Ramos (cell line): ENCODE measurements at regions not wholly inside any gene's neighbourhood (a gene's known extent, or its start where the extent isn't known, plus 50 kb on each side); places are given as distances from the start of the nearest gene placed in this dataset.
"Not testable (repeated sequence)": the region's sequence is repeated elsewhere in the genome, so short reads cannot be mapped to it uniquely, and the experiment has no call there.

Source experiments
- in situ Hi-C: fragments of 300-500 bp; cut with MboI; formaldehyde crosslinking; loops from one replicate; pipeline ENCODE4 v1.14.3; 2022; ENCODE audit warnings: low sequenced_read_pairs; ENCODE audit not compliant: unreplicated experiment

DNA sequence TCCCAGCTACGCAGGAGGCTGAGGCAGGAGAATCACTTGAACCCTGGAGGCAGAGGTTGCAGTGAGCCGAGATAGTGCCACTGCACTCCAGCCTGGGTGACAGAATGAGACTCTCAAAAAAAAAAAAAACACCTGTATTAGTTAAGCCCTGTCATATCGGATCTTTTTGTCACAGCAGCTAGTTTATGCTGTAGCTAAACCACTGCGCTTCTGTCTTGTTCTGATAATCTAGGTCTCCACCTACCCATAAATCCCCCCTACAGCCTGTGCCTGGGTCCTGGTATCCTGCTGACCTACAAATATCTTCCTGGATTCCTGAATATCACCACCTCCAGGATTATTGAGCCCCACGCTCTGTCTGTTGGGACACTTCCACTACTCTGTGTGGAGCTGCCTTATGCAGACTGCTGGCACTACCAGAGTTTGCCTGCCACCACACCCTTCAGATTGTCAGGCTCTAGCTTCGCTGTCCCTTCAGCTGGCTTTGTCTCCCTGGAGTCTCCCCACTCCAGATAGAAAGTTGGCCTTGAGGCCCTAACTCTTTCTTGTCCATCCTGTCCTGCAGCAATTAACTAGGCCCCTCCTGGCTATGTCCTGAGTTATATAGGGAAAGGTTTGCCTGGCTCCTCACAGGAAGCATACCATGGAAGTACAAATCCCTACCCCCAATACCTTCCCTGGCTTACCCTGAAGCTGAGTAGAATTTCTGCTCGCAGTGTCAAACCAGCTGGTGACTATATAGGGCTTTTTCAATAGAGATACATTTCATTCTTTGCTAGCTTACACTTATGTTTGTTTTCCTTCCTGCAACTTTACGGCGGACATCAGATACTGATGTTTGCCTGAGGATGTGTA, 136.0 kb upstream of the SERTAD2 start:
- in situ Hi-C loops: no loop called here

DNA sequence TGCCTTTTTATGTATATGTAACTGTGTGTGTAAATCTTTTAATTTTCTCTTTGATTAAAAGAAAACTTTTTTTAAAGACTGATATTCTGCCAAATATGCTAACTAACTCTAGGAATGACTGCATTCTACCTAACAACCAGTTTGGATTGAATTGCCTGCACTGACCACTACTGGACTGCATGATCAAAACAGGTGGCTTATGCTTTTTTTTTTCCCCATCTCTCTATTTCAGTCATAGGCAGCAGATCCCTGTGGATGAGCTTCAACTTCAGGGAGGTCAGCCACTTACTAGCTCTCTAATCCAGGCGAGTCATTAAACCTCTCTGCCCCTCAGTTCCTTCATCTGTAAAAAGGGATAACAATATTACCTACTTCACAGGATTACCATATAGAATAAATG, 138.6 kb upstream of the SERTAD2 start:
- in situ Hi-C loops: no loop called here

DNA sequence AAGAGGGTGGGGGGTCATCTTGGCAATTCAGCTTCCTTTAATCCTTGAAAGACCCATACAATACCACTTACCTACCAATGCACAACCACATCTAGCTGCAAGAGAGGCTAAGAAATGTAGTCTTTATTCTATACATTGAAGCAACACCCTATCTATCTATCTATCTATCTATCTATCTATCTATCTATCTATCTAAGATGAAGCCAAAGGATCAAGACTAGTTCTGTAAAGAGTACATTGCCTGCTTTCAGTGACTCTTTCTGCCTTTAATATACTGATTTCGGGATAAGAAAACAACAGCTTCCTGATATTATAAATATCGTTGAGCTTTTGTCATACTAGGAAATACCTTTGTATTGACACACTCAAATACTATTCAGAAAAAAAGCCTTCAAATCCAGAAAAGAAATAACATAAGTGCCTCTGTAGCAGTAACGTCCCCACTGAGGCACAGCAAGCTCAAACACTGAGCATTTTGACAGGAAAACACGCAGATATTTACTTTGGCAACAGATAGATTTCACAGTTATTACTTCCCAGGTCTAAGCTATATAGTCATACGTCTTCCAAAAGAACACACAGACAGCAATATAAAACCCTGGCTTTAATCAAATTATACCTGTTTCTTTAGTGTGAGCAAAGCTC, 139.4 kb upstream of the SERTAD2 start:
- in situ Hi-C loops: no loop called here

DNA sequence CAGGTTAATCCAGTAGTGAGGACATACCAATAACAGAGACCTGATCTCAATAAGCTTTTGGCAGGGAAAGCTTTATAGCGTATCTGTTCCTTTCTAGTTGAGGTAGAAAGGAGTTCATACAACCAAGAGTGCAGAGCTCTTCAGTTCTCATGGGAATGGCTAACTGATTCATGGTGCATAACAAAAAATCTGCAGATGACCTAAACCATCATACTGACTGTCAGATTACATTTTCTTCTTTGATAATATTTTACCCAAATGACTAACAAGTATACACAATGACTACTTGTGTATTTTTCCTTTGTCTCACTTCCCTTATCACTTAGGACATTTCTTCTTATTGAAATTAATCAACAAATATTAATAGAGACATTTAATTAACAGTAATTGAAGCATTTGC, 140.0 kb upstream of the SERTAD2 start:
- in situ Hi-C loops: no loop called here

DNA sequence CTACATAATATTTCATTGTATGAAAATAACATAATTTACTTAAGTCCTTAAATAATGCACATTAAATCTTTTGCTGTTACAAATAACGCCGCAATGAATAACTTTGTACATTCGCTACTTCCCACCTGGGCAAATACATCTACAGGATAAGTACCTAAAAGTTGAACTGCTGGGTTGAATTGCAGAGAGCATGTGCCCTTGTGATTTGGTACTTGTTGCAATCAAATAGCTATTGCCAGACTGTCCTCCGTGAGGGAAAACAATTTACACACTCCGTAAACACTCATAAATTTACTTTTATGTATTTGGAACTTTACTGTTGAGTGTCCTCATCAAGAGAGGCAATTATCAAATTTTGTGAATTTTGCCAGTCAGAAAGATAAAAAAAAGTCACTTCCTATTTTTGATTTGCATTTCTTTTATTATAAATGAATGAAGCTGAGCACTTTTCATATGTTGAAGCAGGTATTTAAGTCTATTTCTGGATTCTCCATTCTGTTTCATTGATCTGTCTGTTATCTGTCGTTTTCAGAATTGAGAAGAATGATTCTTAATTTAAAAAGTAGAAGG, 140.8 kb upstream of the SERTAD2 start:
- in situ Hi-C loops: no loop called here

DNA sequence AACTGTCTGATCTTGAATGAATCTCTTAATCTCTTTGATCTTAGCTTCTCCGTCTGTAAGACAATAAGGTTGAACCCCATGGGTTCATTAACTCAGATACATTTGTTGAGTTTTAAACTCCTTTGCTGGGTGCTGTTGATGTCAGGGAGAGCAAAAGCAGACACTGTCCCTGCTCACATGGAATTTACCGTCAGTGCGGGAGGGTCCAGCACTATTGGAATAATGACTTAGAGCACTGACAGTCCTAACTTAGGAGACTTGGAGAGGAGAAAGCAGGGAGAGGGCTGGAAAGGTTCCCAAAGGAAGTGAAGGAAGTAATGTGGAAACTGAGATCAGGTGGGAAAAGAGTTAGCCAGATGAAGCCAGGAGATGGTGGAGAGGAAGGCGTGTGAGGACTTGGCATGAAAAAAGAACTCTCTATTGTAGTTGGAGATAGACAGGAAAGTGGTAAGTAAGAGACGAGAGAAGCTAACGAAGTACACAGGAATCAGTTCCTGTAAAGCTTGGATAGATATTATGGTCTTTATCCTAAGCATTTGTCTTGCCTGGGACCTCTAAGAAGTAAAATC, 141.4 kb upstream of the SERTAD2 start:
- in situ Hi-C loops: no loop called here

DNA sequence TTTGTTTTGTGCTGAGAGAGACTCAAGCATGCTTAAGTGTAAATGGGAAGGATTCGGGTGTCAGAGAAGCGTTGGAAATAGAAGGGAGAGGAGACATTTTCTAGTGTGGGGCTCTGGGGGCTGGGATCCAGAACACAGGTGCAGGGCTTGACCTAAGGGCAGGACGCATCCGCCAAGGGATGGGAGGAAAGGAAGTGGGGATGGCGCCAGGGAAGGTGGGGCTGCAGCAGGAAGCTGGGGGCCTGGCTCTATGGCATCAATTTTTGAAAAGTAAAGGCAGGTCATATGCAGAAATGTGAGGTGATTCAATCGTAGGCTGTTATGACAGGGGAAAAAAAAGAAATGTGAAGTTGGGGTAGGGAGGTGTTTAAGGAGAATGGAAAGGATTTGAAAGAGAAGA, 143.2 kb upstream of the SERTAD2 start:
- in situ Hi-C loops: no loop called here

DNA sequence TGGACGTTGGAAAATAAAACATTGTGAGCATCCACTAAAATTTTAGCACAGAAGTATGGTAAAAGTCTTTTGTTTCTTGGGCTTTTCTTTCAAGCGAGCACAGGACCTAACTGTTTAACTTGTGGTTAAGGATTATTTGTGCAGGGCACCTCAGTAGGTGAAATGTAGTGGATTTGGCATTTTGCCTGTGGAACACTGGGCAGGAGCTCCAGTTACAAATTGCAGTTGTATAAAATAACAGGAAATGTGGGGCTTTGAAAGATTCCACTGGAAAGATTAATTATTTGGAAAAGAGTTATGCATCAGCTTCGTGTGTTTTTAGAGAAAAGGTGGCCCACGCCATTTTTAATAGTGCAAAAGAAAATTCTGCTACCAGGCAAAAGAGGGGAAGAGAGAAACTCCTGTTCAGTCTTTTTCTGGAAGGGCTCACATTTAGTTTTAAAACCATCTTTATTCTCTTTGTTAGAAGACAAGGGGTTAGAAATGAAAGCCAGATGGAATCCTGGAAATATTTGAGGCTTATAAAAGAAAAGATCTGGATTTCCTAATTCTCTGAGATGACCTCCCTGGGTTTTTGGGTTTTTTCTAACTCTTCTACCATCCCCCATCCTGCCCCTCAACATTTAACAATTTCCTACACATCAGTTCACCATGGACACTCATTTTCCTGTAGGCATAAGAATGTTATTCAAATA, 144.3 kb upstream of the SERTAD2 start:
- in situ Hi-C loops: no loop called here

DNA sequence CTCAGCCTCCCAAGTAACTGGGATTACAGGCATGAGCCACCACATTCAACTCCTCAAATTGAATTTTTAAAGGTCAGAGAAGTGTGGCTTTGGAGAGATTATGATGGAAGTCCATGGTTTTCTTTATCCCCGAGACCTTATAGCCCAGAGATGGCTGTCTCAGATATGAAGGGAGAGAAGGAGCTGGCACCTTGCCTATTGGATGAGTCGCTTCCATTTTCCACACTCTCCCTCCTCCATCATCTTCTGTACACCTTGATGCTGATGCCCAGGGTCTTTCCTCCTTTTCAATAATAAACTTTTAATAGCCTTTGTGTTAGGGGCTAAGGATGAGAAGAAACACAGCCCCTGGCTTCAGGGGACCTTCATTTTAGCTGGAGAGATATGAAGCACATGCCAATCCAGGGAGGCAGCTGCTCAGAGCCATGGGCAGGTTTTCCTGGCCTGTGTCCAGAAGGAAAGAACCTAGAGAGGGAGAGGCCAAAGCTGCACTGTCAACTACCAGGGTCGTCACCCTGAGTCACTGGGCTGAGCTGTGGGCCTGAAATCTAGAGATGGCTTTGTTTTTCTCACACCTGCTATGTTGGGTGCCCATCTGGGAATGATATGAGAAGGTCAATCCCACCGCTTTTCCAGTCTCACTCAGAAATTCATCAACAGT, 146.0 kb upstream of the SERTAD2 start:
- in situ Hi-C loops: no loop called here

DNA sequence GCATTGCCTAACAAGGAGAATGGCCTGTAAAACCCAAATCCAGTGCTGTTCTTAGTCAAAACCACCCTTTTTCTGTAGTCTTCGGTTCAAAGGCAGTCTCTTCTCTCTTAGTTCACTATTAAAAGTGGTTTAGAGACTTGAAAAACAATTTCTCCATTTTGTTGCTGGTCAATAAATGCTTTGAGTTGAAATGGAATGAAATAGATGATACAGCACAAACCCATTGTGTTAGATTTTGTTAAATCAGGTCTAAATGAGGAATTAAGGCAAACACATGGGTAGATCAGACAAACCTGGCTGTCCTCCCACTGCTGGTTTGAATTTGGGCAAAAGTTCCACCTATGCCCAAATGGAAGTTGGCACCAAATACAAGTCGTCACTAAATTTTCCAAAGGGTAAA, 150.1 kb upstream of the SERTAD2 start:
- in situ Hi-C loops: no loop called here

DNA sequence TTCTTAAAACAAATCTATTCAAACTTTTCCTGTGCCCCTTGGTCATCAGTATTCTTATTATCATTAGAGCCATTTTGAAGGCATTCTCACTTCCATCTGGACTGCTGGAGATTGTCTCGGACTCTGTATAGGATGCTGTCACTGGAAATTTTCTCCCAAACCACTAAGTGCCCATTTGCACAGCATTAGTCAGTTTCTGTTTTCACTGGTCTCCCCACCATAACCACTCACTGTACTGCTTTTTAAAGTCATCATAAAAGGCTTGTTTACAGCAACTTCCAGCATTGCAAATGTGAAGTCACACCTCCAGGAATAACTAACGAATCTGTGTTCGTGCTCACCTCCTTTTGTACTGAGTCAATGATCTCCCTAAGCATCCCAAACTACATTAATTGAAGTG, 150.9 kb upstream of the SERTAD2 start:
- in situ Hi-C loops: no loop called here

DNA sequence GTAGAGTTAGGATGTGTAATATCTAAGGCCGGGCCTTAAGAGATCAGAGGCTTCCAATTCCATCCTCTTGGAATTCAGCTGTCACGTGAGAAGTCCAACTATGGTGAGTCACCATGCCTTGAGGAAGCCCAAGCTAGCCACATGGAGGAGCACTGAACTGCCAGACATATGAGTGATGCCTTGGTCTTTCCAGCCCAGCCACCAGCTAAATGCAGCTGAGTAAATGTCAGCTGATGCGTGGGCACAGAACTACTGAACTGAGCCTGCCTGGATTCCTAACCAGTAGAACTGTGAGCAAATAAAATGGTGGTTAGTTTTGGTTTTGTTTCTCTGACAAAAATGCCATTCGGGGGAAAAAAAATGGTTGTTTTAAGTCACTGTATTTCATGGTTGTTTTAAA, 153.7 kb upstream of the SERTAD2 start:
- in situ Hi-C loops: no loop called here

DNA sequence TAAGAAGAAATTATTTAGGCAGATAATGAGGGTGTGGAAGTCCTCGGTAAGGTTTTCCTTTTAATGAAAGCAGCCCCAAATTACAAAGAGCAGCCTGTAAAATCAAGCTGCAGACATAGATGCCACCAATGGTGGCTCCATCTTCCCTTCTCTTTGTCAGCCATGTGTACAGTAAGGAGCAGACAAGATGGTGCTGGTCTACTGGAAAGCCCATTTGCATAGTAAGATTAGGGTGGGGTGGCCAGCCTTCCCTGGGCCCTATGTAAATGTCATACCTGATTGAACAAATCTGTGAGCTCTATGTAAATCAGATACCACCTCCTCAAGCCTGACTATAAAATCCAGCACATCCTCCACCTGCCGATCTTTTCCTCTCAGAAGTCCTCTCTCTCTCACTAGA, 154.4 kb upstream of the SERTAD2 start:
- in situ Hi-C loops: no loop called here

DNA sequence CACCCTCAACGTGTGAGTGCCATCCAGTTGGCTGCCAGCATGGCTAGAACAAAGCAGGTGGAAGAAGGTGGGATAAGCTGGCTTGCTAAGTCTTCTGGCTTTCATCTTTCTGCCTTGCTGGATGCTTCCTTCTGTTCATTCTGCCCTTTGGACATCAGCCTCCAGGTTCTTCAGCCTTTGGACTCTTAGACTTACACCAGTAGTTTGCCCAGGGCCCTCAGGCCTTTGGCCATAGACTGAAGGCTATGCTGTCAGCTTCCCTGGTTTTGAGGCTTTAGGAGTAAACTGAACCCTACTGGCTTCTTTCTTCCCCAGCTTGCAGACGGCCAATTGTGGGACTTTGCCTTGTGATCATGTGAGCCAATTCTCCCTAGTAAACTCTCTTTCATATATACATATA, 155.0 kb upstream of the SERTAD2 start:
- in situ Hi-C loops: no loop called here

DNA sequence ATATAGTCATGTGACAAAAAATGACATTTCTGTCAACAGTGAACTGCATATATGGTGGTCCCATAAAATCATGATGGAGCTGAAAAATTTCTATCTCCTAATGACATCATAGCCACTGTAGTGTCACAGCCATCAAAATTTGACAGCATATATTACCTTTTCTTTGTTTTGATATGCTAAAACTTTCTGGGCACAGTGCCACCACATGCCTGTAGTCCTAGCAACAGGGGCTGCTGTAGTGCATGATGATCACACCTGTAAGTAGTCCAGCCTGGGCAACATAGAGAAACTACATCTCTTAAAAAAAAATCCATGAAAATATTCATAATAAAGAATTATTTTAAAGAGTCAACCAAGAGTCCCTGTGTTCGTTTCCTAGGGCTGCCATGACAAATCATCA, 155.5 kb upstream of the SERTAD2 start:
- in situ Hi-C loops: no loop called here

DNA sequence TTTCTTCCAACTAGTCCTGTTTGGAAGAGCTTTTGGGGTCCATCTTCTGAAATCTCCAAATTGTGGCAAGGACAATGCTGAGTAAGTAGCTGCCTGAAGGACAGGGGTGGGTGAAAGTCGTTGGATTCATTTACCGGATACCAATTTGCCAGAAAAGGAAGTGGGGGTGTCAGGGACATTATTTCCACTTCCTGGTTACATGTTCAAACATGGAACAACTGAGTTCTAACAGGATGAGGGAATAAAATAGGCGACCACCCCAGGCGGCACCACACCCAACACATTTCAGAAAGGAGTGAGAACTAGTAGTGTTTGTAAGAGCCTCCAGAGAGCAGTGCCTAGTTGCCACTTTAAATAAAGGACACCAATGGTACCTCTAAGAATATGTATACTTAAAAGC, 158.6 kb upstream of the SERTAD2 start:
- in situ Hi-C loops: no loop called here

DNA sequence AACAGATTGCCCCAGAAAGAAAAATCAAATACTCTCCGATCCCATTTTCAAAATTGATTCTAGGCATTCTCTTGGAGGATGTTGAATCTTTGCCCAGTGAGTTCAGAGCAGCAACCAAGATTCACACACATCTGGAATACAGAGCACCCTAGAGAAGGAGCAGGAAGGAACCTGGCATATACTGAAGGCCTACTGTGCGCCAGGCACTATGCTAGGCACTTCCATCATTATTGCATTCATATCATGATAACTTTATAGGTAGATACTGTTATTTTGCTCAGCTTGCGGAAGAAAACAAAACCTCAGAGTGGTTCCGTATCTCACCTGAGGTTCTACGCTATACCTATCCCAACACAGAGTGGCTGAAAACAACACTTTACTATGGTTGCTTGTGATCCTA, 160.3 kb upstream of the SERTAD2 start:
- in situ Hi-C loops: no loop called here

DNA sequence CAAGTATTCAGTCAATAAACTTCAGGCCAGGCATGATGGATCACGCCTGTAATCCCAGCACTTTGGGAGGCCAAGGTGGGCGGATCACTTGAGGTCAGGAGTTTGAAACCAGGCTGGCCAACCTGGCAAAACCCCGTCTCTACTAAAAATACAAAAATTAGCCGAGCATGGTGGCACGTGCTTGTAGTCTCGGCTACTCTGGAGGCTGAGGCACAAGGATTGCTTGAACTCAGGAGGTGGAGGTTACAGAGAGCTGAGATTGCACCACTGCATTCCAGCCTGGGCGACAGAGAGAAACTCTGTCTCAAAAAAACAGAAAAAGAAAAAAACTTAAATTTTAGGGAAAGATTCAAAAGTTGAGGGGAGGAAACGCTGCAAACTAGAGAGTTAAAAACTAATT, 162.8 kb upstream of the SERTAD2 start:
- in situ Hi-C loops: not testable (repeated sequence)

DNA sequence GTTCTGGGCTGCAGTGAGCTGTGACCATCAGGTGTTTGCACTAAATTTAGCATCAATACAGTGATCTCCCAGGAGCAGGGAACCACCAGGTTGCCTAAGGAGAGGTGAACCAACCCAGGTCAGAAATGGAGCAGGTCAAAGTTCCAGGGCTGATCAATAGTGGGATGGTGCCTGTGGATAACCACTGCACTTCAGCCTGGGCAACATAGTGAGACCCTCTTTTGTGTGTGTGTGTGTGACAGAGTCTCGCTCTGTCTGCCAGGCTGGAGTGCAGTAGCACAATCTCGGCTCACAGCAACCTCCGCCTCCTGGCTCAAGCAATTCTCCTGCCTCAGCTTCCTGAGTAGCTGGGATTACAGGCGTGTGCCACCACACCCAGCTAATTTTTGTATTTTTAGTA, 163.7 kb upstream of the SERTAD2 start:
- in situ Hi-C loops: no loop called here

DNA sequence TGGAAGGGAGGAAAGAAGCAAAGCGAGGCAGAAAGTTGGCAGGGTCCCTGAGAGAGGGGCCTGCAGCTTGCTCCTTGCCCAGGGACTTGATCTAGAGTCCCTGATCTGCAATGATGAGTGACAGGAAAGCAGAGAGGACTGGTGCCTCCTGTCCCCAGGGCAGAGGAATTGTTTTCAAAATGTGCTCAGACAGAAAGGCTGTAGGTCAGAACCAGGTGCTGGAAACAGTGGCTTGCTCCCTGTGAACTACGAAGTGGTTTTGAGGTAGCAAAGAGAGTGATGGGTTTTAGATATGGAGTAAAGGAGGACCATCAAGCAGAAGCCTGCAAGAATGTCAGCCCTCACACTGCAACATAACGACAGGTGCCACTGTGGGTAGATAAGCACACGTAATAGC, 164.9 kb upstream of the SERTAD2 start:
- in situ Hi-C loops: no loop called here
